ENCODE measurements at regions not wholly inside any gene's neighbourhood (a gene's known extent, or its start where the extent isn't known, plus 50 kb on each side); places are given as distances from the start of the nearest gene placed in this dataset.

GRCh38 chr3:11717768-11718636, 74.3 kb upstream of the VGLL4 start:
- no peaks in the 10 kb centered on the region for H3K36me3 ChIP-seq (ENCODE audit: control insufficient read depth, insufficient read depth, low read length)
- TF ChIP-seq, protein P1, sequence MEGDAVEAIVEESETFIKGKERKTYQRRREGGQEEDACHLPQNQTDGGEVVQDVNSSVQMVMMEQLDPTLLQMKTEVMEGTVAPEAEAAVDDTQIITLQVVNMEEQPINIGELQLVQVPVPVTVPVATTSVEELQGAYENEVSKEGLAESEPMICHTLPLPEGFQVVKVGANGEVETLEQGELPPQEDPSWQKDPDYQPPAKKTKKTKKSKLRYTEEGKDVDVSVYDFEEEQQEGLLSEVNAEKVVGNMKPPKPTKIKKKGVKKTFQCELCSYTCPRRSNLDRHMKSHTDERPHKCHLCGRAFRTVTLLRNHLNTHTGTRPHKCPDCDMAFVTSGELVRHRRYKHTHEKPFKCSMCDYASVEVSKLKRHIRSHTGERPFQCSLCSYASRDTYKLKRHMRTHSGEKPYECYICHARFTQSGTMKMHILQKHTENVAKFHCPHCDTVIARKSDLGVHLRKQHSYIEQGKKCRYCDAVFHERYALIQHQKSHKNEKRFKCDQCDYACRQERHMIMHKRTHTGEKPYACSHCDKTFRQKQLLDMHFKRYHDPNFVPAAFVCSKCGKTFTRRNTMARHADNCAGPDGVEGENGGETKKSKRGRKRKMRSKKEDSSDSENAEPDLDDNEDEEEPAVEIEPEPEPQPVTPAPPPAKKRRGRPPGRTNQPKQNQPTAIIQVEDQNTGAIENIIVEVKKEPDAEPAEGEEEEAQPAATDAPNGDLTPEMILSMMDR (IDR thresholded peaks at IDR 0.05; ENCODE audit: insufficient read depth, low read depth, low read length), result no peak
- peaks cover 2% of the 10 kb centered on the region; the same call in 1 of the 2 replicates for H3K27me3 ChIP-seq (ENCODE audit: control insufficient read depth, insufficient read depth, low read length)
- CTCF ChIA-PET, result interaction anchor here (1.2 kb wide), 1 partner anchor 19 kb away, joined by 3 read pairs; no protein-coding TSS in a partner anchor
- no peak for DNase-seq (ENCODE audit: low read depth)
- H3K4me3 ChIP-seq (ENCODE audit: low read depth, low read length), result peak overlapping the region; percentile 87
- POLR2A ChIA-PET, result interaction anchor here (0.5 to 0.9 kb wide), 3 partner anchors 14 to 314 kb away, joined by 3 to 4 read pairs (median 3); no protein-coding TSS in a partner anchor

- DNase-seq (ENCODE audit: low read depth), result no peak
- POLR2A ChIA-PET, result interaction anchor here (0.5 to 0.9 kb wide), 3 partner anchors 13 to 314 kb away, joined by 3 to 4 read pairs (median 3); no protein-coding TSS in a partner anchor
- CTCF ChIA-PET, result interaction anchor here (1.2 kb wide), 1 partner anchor 19 kb away, joined by 3 read pairs; no protein-coding TSS in a partner anchor
- Histone ChIP-seq H3K36me3 (ENCODE audit: control insufficient read depth, insufficient read depth, low read length) (no peaks in the 10 kb centered on the region), H3K27me3 (ENCODE audit: control insufficient read depth, insufficient read depth, low read length) (peaks cover 2% of the 10 kb centered on the region; the same call in 1 of the 2 replicates), H3K4me3 (ENCODE audit: low read depth, low read length) (peak overlapping the region; percentile 87)
- TF ChIP-seq, protein P1 (IDR thresholded peaks at IDR 0.05; ENCODE audit: insufficient read depth, low read depth, low read length), result no peak
Measured at GRCh38 chr3:11717301-11717700, 73.6 kb upstream of the VGLL4 start.

GRCh38 chr3:11716573-11717290, 73.0 kb upstream of the VGLL4 start:
- ChIA-PET POLR2A (interaction anchor here (0.7 to 0.9 kb wide), 2 partner anchors 49 to 208 kb away, joined by 3 to 8 read pairs; no protein-coding TSS in a partner anchor), CTCF (interaction anchor here (1.2 kb wide), 1 partner anchor 18 kb away, joined by 3 read pairs; no protein-coding TSS in a partner anchor)
- no peak for DNase-seq (ENCODE audit: low read depth)
- Histone ChIP-seq H3K4me3 (ENCODE audit: low read depth, low read length) (no peak overlapping the region), H3K36me3 (ENCODE audit: control insufficient read depth, insufficient read depth, low read length) (no peaks in the 10 kb centered on the region), H3K27me3 (ENCODE audit: control insufficient read depth, insufficient read depth, low read length) (no peaks in the 10 kb centered on the region)
- TF ChIP-seq, protein P1 (IDR thresholded peaks at IDR 0.05; ENCODE audit: insufficient read depth, low read depth, low read length), result no peak

DNA sequence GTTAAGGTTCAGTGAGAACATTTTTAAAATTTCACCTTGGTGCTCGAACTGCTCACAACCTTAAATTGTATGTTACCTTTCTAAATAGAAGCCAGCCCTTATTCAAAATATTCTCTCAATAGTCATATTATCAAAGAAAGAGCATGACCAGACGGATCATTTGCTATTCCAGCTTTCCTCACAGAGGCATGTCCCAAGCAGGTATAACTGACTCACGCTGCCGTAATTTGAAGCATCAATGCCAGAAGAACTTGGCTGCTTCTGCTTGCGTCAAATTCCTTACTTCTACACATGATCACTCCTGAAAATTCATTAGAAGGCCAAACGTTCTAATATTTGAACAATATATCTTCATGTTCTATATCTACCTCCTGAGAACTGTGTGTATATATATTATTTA, 69.5 kb upstream of the VGLL4 start:
- no peak for DNase-seq (ENCODE audit: low read depth)
- TF ChIP-seq, protein P1 (IDR thresholded peaks at IDR 0.05; ENCODE audit: insufficient read depth, low read depth, low read length), result no peak
- Histone ChIP-seq H3K4me3 (ENCODE audit: low read depth, low read length) (no peak overlapping the region), H3K36me3 (ENCODE audit: control insufficient read depth, insufficient read depth, low read length) (0 out of 2 replicates have a peak, but pooled peaks cover 1% of the 10 kb centered on the region), H3K27me3 (ENCODE audit: control insufficient read depth, insufficient read depth, low read length) (no peaks in the 10 kb centered on the region)
- ChIA-PET CTCF (no interaction called here), POLR2A (no interaction called here)

- POLR2A ChIA-PET, result no interaction called here
- Histone ChIP-seq H3K4me3 (ENCODE audit: low read depth, low read length) (no peak overlapping the region), H3K36me3 (ENCODE audit: control insufficient read depth, insufficient read depth, low read length) (0 out of 2 replicates have a peak, but pooled peaks cover 1% of the 10 kb centered on the region), H3K27me3 (ENCODE audit: control insufficient read depth, insufficient read depth, low read length) (no peaks in the 10 kb centered on the region)
- CTCF ChIA-PET, result no interaction called here
- no peak for DNase-seq (ENCODE audit: low read depth)
- TF ChIP-seq, protein P1 (IDR thresholded peaks at IDR 0.05; ENCODE audit: insufficient read depth, low read depth, low read length), result no peak
Measured at GRCh38 chr3:11712646-11713045, 68.9 kb upstream of the VGLL4 start.
